ENCODE measurements at regions not wholly inside any gene's neighbourhood (a gene's known extent, or its start where the extent isn't known, plus 50 kb on each side); places are given as distances from the start of the nearest gene placed in this dataset.

- no peaks in the 10 kb centered on the region for H3K9me2 ChIP-seq (ENCODE audit: insufficient read depth)
- no peaks in the 10 kb centered on the region for H3K27me3 ChIP-seq (ENCODE audit: insufficient read depth, low read length)
- no peak for ATAC-seq
- no peak overlapping the region for H3K27ac ChIP-seq (ENCODE audit: low read depth, low read length)
- RAD21 ChIA-PET (ENCODE audit: low non-redundant PET in 1 of 2, low total read pairs in 2 of 2, uncharacterized antibody in 2 of 2, unreplicated experiment in 2 of 2) = no interaction called here
- no peak overlapping the region for H2AFZ ChIP-seq (ENCODE audit: low read depth, low read length, poor library complexity, severe bottlenecking)
- H3K36me3 ChIP-seq (ENCODE audit: control insufficient read depth in 1 of 2, insufficient read depth in 2 of 2, low read length in 2 of 2) = no peaks in the 10 kb centered on the region
- intact Hi-C loops (cut with micrococcal nuclease) = no loop called here
- H3K79me2 ChIP-seq (ENCODE audit: insufficient read depth, low read length) = no peaks in the 10 kb centered on the region
- H3K4me1 ChIP-seq (ENCODE audit: control insufficient read depth in 1 of 2, insufficient read depth in 2 of 2, low read length in 2 of 2) = no peaks in the 10 kb centered on the region
- BruUV-seq (replicated peaks) = no TSS peak
- H4K20me1 ChIP-seq (ENCODE audit: insufficient read depth) = no peaks in the 10 kb centered on the region
- POLR2A ChIA-PET = no interaction called here
- H3K4me2 ChIP-seq (ENCODE audit: low read length) = no peak overlapping the region
- CTCF ChIA-PET = no interaction called here
- no peak overlapping the region for H3K9ac ChIP-seq (ENCODE audit: low read length)
- no peak for TF ChIP-seq ATF3 (IDR thresholded peaks at IDR 0.05)
- no peak for TF ChIP-seq REST (IDR thresholded peaks at IDR 0.05; ENCODE audit: low read depth)
- no peak for DNase-seq (ENCODE audit: low read depth, low spot score)
- H3K9me3 ChIP-seq (ENCODE audit: control insufficient read depth in 1 of 2, insufficient read depth in 1 of 2, low read depth in 1 of 2, low read length in 2 of 2) = no peaks in the 10 kb centered on the region
- H3K4me3 ChIP-seq (replicated peaks in 1 of 2; ENCODE audit: low read depth in 1 of 2, low read length in 2 of 2) = no peak overlapping the region
These were observed 365.4 kb upstream of the FSIP2 start for GRCh38 chr2:185373229-185373628.

DNA sequence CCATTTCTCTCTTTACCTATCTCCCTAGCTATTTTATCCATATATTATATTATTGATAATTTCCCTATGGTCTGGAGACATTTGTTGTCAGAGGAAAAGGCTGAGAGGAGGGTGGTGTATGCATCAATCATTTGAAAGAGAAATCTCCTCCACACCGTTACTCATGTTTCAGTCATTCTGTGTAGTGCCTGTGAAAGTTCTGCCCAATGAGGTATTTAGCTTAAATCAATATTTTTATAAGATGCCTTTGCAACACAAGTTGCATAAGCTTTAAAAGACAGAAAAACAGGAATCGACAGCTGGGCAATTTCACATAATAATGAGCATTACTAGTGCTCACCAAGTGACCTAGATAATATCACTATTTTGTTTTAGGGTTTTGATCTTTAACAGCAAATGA, 363.7 kb upstream of the FSIP2 start:
- DNase-seq (ENCODE audit: low read depth, low spot score) (no peak), ATAC-seq (no peak)
- no peaks in the 10 kb centered on the region for H3K79me2 ChIP-seq (ENCODE audit: insufficient read depth, low read length)
- H3K4me3 ChIP-seq (replicated peaks in 1 of 2; ENCODE audit: low read depth in 1 of 2, low read length in 2 of 2) = no peak overlapping the region
- no peak overlapping the region for H3K27ac ChIP-seq (ENCODE audit: low read depth, low read length)
- no peak overlapping the region for H3K4me2 ChIP-seq (ENCODE audit: low read length)
- BruUV-seq (replicated peaks) = no TSS peak
- H3K9me3 ChIP-seq (ENCODE audit: control insufficient read depth in 1 of 2, insufficient read depth in 1 of 2, low read depth in 1 of 2, low read length in 2 of 2) = no peaks in the 10 kb centered on the region
- no peaks in the 10 kb centered on the region for H3K36me3 ChIP-seq (ENCODE audit: control insufficient read depth in 1 of 2, insufficient read depth in 2 of 2, low read length in 2 of 2)
- H4K20me1 ChIP-seq (ENCODE audit: insufficient read depth) = no peaks in the 10 kb centered on the region
- H3K27me3 ChIP-seq (ENCODE audit: insufficient read depth, low read length) = no peaks in the 10 kb centered on the region
- H3K9me2 ChIP-seq (ENCODE audit: insufficient read depth) = no peaks in the 10 kb centered on the region
- intact Hi-C loops (cut with micrococcal nuclease) = no loop called here
- POLR2A ChIA-PET = no interaction called here
- no peak overlapping the region for H2AFZ ChIP-seq (ENCODE audit: low read depth, low read length, poor library complexity, severe bottlenecking)
- H3K4me1 ChIP-seq (ENCODE audit: control insufficient read depth in 1 of 2, insufficient read depth in 2 of 2, low read length in 2 of 2) = no peaks in the 10 kb centered on the region
- RAD21 ChIA-PET (ENCODE audit: low non-redundant PET in 1 of 2, low total read pairs in 2 of 2, uncharacterized antibody in 2 of 2, unreplicated experiment in 2 of 2) = no interaction called here
- CTCF ChIA-PET = no interaction called here
- no peak overlapping the region for H3K9ac ChIP-seq (ENCODE audit: low read length)
- no peak for TF ChIP-seq TCF7L2 (IDR thresholded peaks at IDR 0.05; ENCODE audit: borderline replicate concordance, extremely low read depth, insufficient read depth, insufficient read length)
- no peak for TF ChIP-seq JUND (IDR thresholded peaks at IDR 0.05)
- TF ChIP-seq ZNF274 (IDR thresholded peaks at IDR 0.05; ENCODE audit: low read depth, low read length) = no peak
- no peak for TF ChIP-seq ZFX (IDR thresholded peaks at IDR 0.05)
- TF ChIP-seq ATF3 (IDR thresholded peaks at IDR 0.05) = no peak
- TF ChIP-seq CEBPB (IDR thresholded peaks at IDR 0.05; ENCODE audit: low read depth) = no peak
- TF ChIP-seq, protein P1, sequence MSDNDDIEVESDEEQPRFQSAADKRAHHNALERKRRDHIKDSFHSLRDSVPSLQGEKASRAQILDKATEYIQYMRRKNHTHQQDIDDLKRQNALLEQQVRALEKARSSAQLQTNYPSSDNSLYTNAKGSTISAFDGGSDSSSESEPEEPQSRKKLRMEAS (IDR thresholded peaks at IDR 0.05) = no peak
- no peak for TF ChIP-seq SRF (IDR thresholded peaks at IDR 0.05; ENCODE audit: low read depth)
- TF ChIP-seq ELF1 (IDR thresholded peaks at IDR 0.05; ENCODE audit: borderline replicate concordance, low read depth) = no peak
- TF ChIP-seq RAD21 (IDR thresholded peaks at IDR 0.05; ENCODE audit: low read depth) = no peak
- no peak for TF ChIP-seq EZH2 (IDR thresholded peaks at IDR 0.05)
- no peak for TF ChIP-seq SP1 (IDR thresholded peaks at IDR 0.05; ENCODE audit: low read depth)
- no peak for TF ChIP-seq FOSL1 (IDR thresholded peaks at IDR 0.05; ENCODE audit: low read depth)
- TF ChIP-seq POLR2AphosphoS5 (IDR thresholded peaks at IDR 0.05; ENCODE audit: low read depth, low read length) = no peak
- no peak for TF ChIP-seq POLR2A (IDR thresholded peaks at IDR 0.05; ENCODE audit: borderline replicate concordance, extremely low read depth, insufficient read depth, insufficient read length)
- TF ChIP-seq SIN3A (IDR thresholded peaks at IDR 0.05; ENCODE audit: low read depth) = no peak
- TF ChIP-seq YY1 (IDR thresholded peaks at IDR 0.05; ENCODE audit: extremely low read depth, insufficient replicate concordance, low read depth, low read length) = no peak
- TF ChIP-seq CBX3 (IDR thresholded peaks at IDR 0.05; ENCODE audit: low read depth) = no peak

Data from HCT116 (cell line).